ENCODE measurements at regions not wholly inside any gene's neighbourhood (a gene's known extent, or its start where the extent isn't known, plus 50 kb on each side); places are given as distances from the start of the nearest gene placed in this dataset.
"Not testable (repeated sequence)": the region's sequence is repeated elsewhere in the genome, so short reads cannot be mapped to it uniquely, and the experiment has no call there.

DNA sequence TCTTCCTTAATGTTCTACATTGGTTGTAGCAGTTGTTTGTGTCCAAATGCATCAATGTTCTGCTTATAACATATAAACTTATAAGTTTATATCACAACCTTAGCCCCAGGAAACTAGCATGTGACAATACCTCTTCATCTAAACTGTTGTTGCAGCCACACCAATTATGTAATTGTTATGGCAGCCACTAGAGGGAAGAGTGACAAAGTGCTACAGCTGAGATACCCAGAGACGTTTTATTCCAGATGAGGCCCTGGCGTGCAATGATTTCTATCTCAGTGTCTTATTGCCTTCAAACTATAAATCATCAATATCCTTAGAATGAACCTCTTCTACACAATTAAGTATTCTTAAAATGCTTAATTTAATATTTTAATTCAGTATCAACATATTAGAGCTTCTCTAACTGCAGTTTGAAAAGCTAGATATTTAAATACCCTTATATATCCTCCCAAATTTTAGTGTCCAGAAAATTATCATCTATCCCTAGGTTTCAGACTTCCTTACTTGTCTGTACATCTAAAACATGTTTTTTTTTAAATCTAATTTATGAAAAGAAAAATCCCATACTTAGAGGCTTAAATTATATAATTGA lies 171.6 kb downstream of the PCDH10 start:
- TF ChIP-seq, protein P1, sequence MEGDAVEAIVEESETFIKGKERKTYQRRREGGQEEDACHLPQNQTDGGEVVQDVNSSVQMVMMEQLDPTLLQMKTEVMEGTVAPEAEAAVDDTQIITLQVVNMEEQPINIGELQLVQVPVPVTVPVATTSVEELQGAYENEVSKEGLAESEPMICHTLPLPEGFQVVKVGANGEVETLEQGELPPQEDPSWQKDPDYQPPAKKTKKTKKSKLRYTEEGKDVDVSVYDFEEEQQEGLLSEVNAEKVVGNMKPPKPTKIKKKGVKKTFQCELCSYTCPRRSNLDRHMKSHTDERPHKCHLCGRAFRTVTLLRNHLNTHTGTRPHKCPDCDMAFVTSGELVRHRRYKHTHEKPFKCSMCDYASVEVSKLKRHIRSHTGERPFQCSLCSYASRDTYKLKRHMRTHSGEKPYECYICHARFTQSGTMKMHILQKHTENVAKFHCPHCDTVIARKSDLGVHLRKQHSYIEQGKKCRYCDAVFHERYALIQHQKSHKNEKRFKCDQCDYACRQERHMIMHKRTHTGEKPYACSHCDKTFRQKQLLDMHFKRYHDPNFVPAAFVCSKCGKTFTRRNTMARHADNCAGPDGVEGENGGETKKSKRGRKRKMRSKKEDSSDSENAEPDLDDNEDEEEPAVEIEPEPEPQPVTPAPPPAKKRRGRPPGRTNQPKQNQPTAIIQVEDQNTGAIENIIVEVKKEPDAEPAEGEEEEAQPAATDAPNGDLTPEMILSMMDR (IDR thresholded peaks at IDR 0.05; ENCODE audit: low read depth, low read length, missing control alignments): peak; percentile 48
- DNase-seq (ENCODE audit: low read depth): no peak
- no peak overlapping the region for H3K4me3 ChIP-seq (ENCODE audit: low read depth, low read length)

DNA sequence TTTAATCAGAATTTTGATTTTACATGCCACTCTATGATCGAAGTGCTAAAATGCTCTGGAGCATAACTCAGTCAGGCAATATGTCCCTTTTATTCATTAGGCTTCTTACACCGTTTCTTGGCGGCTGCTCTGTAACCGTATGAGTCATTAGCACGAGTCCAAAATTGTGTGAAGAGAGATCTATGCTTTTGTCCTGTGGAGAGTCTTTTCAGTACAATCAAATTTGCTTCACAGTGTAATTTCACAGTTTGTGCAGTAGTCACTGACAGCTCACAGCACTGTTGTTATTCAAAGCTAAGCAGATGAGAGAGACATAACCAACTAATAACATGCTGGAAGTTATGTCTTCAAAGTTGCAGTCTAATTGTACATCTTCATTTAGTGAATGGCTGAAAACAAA lies 167.8 kb downstream of the PCDH10 start:
- TF ChIP-seq, protein P1 (IDR thresholded peaks at IDR 0.05; ENCODE audit: low read depth, low read length, missing control alignments): no peak
- no peak overlapping the region for H3K4me3 ChIP-seq (ENCODE audit: low read depth, low read length)
- no peak for DNase-seq (ENCODE audit: low read depth)

DNA sequence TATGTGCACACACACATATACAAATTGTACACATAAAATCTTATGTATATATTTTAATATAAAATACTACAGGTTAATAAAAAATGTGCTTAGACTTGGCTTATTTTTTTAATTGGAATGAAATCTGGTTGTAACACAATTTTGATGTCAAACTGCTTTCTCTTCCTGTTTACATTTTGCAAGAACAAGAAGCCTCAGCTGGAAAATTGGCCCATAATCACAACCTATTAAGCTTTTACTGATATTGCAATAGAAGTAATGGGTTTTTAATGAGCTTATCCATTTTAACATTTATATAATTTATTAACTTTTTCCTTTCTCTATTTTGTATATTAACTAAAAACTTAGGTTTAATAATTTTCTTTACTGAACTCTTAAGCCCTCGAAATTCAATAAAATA lies 165.9 kb downstream of the PCDH10 start:
- no peak overlapping the region for H3K4me3 ChIP-seq (ENCODE audit: low read depth, low read length)
- no peak for DNase-seq (ENCODE audit: low read depth)
- TF ChIP-seq, protein P1 (IDR thresholded peaks at IDR 0.05; ENCODE audit: low read depth, low read length, missing control alignments): no peak

DNA sequence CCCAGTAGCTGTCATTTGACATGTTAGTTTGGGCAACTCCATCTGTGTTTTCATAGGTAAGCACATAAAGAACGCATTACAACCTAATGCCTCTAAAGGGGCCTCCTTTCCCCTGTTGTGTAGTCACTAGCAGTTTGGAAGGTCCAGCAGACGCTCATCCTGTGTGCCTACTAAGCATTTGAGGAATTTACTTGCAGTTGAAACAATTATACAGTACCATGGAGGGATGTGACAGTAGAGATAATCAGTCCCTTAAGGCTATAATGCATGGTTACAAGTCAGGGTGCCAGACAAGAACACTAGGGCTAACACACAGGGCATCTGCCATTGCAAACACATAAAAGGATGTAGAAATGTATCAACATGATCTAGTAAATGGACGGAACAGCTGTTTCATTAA lies 138.3 kb downstream of the PCDH10 start:
- no peak for DNase-seq (ENCODE audit: low read depth)
- TF ChIP-seq, protein P1 (IDR thresholded peaks at IDR 0.05; ENCODE audit: low read depth, low read length, missing control alignments): no peak
- H3K4me3 ChIP-seq (ENCODE audit: low read depth, low read length): no peak overlapping the region

DNA sequence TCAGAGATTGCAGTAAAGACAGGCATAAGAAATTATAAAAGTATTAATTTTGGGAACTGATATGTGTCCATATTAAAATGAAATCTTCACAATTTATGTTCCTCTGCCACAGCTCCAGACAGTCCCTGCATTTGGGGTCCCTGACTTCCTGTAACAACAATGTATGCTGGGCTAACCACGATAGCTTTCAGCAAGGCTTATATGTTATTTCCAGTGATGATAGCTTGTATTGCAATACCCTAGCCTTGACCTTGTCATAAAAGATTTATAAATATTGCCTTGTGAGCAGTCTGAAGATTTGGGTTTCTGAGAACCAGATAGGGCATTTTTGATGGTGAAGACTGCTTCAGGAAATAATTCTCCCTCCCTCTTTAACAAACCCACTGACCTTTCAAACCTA lies 129.5 kb downstream of the PCDH10 start:
- DNase-seq (ENCODE audit: low read depth): no peak
- no peak overlapping the region for H3K4me3 ChIP-seq (ENCODE audit: low read depth, low read length)
- TF ChIP-seq, protein P1 (IDR thresholded peaks at IDR 0.05; ENCODE audit: low read depth, low read length, missing control alignments): no peak

DNA sequence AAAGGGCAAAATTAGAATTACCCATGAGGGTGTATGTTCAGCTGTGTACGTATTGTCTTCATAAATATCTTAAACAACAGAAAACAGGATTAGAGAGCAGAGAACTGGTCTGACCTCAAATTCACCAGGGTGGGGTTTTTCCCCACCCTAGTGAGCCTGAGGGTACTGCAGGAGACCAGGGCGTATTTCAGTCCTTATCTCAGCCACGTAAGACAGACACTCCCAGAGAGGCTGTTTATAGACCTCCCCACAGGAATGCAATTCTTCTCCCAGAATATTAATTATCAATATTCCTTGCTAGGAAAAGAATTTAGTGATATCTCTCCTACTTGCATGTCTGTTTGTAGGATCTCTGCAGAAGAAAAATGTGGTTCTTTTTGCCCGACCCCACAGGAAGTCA lies 128.8 kb downstream of the PCDH10 start:
- DNase-seq (ENCODE audit: low read depth); H3K4me3 ChIP-seq (ENCODE audit: low read depth, low read length): not testable (repeated sequence)

DNA sequence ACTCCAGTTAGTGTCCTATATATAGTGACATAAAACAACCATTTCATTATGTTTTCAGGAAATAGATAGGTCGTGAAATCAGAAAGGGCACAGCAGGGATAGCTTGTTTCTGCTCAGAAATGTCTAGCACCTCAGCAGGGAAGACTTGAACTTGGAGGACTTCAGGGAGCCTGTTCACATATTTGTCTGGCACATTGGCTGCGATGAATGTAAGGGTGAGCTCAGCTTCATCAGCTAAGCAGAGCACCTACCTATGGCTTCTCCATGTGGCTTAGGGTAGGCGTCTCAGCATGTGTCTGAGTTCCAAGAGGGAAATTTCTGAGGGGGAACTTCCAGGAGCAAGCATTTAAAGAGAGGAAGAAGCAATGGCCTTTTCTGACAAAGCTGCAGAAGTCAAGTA lies 126.2 kb downstream of the PCDH10 start:
- TF ChIP-seq, protein P1 (IDR thresholded peaks at IDR 0.05; ENCODE audit: low read depth, low read length, missing control alignments): no peak
- DNase-seq (ENCODE audit: low read depth): no peak
- H3K4me3 ChIP-seq (ENCODE audit: low read depth, low read length): no peak overlapping the region
